HG03378 (cell line): ENCODE measurements at regions not wholly inside any gene's neighbourhood (a gene's known extent, or its start where the extent isn't known, plus 50 kb on each side); places are given as distances from the start of the nearest gene placed in this dataset.

ENCODE experiments used
- ATAC-seq: cut with Tn5 transposase; IDR thresholded peaks from one replicate; pipeline ENCODE4 v1.9.1; 2021; ENCODE audit warnings: mild to moderate bottlenecking, moderate library complexity; ENCODE audit not compliant: unreplicated experiment

DNA sequence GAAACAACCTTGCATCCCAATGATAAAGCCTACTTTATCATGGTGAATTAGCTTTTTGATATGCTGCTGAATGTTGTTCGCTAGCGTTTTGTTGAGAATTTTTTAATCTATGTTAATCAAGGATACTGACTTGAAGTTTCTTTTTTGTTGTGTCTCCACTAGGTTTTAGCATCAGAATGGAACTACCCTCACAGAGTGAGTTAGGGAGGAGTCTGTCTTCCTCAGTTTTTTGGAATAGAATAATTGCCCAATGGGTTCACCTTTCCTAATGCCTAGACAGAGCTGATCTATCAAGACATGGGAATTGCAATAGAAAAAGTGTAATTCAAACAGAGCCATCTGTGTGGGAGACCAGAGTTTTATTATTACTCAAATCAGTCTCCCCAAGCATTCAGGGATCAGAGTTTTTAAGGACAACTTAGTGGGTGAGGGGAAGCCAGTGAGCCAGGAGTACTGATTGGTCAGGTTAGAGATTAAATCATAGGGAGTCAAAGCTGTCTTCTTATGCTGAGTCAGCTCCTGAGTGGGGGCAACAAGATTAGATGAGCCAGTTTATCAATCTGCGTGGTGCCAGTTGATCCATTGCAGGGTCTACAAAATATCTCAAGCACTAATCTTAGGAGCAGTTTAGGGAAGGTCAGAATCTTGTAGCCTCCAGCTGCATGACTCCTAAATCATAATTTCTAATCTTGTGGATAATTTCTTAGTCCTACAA, 237.4 kb upstream of the PPP2R3A start:
- no peak for ATAC-seq

DNA sequence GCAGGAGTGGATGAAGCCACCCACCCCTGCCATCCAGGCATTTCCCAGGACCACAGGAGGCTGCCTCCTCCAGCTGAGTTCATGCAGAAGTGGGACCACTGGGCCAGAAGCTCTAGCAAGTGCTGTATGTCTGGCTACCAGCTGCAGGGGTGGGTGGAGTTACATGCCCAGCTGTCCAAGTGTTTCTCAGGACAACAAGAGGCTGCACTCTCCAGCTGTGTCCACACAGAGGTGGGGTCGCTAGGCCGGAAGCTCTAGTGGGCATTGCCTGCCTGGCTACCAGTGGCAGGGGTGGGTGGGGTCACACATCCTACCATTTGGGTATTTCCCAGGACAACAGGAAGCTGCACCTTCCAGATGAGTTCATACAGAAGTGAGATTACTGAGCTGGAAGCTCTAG, 234.0 kb upstream of the PPP2R3A start:
- no peak for ATAC-seq

DNA sequence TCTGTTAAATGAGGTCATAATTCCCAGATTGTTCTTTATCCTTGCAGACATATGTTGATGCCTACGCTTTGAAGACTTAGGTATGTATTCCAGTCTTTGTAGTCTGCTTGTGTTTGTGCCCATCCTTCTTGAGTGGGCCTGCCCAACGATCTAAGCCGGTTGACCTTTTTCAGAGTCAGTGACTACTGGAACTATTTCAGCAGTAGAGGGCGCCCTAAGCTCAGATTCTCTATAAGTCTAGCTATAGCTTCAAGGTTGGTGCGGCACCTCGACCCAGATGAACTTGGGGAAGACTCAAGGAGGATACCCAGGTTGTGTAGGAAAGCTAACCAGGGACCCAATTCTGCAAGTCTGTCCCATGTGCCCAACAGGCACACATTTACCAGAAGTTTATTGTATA, 228.8 kb upstream of the PPP2R3A start:
- ATAC-seq, result no peak

DNA sequence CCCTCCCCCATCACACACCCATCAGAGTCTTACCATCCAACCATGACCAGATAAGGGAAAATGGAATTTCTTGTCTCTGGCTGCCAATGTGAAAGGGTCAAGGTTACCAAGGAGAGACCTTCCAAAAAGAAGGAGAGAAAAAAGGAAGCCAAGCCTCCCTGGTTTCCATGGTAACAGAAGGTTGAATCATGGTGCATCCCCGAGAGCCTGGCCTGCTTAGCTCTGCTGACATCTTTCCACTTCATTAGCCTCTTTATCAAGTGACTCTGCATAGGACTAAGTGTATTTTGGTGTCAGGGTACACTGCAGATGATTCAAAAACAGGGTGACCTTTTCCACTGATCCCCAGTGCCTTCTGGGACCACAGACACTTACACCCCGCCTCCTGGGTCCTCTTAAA, 225.7 kb upstream of the PPP2R3A start:
- no peak for ATAC-seq

DNA sequence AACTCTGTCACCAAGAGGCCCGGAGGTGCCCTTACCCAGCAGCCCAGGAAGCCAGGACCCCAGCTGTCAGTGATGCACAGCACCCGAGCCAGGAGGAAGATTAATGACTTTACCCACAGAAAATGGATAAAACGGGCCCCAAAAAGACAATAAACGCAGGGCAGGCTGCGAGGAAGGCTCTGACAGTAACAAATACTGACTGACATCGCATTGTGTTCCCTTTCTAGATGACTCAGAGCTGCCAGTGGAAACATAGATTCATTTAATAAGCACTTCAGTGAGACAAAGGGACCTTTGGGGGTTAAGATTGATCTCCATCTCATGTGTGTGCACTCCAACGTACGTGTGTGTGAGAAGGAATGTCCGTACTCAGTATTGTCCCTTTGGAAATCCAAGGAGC, 225.3 kb upstream of the PPP2R3A start:
- ATAC-seq, result no peak

DNA sequence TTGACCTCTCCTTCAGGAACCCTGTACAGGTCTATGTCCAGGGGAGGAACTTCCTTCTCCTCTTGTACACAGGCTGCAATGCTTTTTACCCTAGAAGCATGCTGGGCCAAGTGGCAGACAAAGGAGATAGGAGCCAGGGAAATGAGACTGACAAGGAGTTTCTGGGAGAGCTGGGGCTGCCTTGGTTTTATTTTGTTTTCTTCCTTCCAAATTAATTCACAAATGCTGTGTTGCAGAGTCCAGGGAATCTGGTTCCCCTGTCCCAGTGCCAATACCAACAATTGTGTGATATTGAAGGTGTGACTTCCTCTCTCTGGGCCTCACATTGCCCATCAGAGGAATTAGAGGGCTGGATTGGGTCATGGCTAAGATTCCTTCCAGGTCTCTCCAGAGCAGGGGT, 224.8 kb upstream of the PPP2R3A start:
- no peak for ATAC-seq

DNA sequence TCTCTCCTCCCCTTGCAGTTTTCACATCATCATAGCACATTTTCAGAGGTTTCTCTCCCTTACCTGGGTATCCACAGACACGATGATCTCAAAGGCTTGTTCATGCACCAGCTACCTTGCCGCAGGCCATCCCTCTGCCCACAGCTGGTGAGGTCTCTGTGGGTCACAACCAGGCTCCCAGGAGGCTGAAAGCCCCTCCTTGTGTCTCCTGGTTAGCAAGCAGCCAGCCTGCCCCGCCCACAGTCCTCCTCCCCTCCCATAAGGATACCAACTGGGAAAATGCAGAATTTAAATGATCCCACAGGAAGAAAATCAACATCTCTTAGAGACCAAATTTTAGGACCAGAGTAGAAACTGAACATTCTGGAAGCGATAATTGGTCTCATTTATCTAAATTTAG, 213.5 kb upstream of the PPP2R3A start:
- no peak for ATAC-seq

DNA sequence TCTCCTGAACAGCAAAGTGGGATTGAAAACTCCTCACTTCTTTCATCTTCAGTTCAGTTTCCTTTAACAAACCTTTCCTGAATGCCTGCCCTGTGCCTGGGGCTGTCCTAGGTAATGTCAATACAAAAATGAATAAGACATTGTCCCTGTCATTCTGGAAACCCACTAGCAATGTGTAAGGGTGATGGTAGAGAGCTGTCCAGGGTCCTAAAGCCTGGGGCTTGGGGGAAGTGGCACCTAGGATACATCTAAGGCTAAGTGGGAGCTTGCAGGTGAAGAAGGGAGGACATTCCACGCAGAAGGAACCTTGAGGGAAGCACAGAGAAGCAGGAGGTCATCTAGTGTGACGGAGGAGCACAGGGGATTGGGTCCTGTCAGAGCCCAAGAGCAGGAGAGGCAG, 212.7 kb upstream of the PPP2R3A start:
- ATAC-seq, result no peak

DNA sequence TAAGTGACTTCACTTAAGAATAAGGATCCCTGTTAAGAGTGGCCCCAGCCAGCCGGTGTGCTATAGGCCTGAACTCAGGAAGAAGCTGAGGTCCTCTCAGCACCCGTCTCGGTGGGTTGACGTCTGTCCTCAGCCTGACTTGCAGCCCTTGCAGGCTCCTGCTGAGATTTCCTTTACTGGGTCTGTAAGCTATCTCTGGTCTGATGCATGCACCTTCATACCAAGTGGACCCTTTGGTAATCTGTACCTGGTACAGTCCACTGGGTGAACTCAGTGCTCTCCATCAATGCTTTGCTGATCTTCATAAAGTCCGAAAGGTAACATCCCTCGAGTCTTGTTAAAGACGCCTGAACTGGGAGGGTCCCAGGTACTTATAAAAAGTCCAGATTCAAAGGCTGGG, 212.0 kb upstream of the PPP2R3A start:
- no peak for ATAC-seq

DNA sequence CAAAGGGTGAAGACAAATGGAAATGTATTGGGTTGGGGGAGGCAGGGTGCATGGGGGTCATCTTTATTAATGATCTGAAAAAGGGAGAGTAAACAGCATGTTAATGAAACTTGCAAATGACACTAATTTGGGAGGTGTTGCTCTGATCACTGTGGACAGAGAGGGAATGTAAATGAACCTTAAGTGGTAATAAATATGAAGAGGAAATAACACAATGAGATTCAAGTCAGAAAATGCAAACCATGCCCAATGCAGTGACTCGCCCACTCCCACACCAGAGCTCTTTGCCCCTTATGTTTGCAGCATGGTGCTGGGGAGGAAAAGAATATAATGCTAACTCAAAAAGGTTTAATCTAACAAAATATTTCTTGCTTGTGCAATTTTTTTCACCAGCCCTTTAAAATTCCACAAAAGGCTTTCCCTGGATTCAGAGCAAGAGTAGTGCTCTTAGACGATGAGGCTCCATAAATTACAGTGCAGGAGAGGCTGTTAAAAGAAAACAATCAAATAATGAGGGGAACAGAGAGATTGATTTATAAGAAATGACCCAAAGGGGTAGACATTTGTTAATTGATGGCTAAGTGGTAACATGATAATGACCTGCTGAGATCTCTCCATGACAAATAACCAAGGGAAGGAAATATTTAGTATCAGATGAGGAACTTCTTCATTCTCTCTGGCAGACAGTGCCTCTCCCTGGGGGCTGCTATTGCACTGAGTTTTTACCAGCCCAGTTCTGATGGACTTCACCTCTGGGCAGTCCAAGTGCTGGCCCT, 210.0 kb upstream of the PPP2R3A start:
- no peak for ATAC-seq

DNA sequence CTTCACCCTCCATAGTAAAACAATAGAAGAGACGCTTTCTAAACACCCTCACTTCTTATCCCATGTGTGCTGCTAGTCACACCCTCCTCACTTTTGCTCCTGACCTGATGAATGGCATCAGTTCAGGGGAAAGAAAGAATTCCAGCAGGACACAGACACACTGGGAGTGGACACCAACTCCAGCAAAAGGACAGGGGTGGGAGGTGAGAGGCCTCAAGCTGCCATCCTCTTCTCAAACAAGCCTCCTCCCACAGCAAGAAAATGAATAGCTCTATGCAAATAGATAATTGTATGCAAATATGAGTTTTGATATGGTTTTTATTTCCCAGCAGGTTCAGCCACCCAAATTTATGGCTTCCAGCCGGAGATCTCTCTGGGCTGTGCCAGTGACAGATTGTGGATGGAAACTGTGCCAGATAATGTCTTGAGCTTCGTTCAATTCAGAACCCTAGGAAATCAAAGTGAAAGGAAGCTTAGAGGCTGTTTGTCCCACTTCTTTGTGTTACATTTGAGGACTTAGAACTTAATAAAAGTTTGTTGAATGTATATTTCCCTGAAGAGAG, 209.3 kb upstream of the PPP2R3A start:
- no peak for ATAC-seq

DNA sequence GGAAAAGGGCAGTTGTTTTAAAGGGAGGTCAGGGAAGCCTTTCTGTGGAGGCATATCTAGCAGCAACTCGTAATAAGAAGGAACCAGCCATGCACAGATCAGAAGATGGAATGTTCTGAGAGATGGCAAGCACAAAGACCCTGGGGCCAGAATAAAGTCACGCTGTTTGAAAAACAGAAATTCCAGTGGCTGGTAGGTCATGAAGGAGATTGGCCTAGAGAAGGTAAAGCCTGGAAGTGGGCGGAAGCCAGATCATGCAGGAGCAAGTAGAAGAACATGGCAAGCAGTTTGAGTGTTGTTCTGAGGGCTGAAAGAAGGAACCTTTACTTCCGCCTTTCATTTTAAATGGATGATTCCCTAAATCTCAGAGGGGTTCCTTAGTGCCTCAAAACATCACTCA, 208.1 kb upstream of the PPP2R3A start:
- ATAC-seq, result no peak

DNA sequence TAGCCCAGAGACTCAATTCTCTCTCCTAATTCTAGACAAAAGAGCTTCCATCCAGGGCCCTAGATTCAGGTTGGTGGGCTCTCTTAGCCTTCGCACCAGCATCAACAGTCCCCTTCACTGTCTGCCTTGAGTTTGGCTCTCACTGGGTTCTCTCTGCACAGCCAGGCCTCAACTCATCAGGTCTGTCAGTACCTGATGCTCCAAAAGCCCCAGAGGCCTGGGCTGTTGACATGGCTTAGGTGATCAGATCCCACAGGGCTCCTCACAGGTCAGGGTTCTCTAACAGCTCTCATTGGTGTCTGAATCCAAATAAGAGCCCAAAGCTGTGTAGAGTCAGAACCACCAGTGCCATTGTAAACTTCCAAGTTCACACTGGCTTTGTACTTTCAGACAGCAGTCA, 206.6 kb upstream of the PPP2R3A start:
- no peak for ATAC-seq

DNA sequence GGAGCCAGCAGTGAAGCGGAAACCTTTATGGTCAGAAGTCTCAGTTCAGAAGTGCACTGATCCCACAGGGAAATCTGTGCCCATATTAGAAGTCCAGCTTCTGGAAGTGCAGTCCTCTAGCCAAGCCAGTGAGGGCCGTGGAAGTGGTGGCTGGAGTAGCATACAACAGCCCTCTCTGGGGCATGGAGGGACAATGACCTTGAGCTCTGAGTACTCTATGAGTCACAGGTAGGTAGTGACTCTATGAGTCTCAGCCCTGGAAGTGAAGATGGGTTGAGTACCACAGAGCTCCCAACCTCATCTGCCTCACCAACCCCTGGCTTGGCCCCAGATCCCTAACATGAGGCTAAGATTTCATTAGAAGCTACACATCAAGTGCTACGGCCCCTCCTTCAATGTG, 205.9 kb upstream of the PPP2R3A start:
- ATAC-seq, result no peak

DNA sequence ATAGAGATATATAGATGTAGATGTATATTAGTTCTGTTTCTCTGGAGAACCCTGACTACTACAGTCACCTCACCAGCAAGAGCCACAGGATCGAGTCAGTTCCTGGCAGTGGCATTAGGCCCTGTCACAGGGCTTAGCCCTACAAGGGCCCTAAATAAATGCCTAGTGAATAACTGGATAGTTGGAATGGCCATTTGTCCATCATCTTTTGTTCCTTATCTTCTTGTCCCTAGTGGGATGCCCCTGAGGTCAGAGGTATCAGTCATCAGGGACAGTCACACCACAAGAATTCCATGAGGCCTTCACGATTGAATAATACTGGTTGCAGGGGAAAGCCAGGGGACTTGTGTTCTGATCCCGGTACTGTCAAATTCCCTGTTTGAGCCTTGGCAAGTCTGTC, 204.9 kb upstream of the PPP2R3A start:
- ATAC-seq, result no peak

DNA sequence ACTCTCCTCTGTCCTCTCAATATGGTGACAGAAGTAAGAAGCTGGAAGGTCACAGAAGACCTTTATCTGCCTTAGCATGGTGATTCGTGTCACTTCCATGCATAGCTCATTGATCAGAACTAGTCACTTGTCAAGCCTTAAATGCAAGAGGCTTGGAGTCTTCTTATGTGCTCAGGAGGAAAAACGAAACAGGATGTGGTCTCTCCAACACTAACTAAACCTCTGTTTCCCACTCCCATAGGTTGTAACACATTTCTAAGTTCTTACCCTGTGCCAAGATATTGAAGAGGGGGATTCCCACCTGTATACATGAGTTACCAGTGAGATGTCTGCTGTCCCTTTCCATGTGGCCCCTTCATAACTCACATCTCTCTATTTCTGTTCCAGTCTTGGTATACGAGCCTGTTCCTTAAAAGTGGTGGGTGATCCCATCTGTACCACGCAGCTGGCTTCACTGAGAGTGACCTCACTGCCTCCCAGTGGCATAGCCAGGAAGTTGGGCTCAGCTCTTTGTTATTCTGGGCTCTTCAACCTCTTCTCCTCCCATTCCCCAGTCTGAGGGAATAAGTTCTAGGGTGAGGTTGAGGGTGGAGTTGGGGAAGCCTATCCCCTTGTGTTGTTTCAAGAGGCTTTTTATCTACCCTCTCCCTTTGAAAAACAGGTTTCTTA, 203.2 kb upstream of the PPP2R3A start:
- ATAC-seq, result no peak

DNA sequence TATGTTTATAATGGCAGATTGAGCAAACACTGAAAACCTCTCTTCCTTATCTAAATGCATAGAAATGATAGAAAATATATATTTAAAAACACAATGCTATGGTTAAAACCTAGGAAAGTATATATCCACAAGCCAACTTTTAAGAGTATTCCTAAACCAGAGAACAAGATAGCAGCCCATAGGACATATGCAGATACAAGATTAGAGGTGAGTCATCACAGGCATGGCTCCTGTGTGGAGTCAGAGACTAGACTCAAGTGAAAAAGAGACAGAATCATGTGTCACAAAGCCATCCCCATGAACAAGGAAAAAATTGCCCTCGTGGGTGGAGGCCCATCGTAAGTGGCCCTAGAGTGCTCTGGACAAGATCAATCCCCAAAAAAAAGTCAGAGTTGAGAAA, 199.4 kb upstream of the PPP2R3A start:
- ATAC-seq, result no peak

DNA sequence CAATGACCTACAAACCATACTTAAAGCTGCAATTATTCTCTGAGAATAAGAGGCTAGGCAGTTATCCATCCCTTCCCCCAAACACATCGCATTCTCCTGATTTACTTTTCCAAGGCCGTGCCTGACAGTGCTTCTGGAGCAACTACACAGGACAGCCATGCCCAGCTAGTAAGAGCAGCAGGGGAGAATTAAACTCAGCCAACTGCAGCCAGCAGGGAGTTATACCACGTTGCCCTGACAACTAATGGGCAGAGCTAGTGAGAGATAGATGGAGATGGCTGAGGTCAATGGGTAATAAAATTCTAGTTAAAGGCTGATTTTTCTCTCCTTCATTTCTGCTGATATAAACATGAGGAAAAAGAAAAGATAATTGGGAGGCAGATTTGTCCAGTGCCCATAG, 193.8 kb upstream of the PPP2R3A start:
- ATAC-seq, result no peak

DNA sequence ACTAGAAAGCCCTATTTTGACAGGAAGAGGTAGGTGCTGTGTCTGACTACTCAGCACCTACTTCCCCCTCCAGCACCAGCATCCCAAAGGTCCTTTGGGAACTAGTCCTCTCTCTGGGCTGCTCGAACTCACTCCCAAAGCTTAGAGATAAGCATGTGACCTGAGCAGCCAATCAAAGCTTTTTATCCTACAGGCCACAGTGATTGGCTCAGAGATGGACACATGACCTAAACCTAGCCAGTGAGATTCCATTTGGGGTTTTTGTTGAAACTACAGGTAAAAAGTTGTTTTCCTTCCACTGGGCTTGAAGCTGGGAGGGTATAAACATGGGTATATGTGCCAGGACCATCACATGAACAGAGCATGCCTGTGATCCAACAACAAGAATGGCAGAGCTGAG, 186.5 kb upstream of the PPP2R3A start:
- no peak for ATAC-seq

DNA sequence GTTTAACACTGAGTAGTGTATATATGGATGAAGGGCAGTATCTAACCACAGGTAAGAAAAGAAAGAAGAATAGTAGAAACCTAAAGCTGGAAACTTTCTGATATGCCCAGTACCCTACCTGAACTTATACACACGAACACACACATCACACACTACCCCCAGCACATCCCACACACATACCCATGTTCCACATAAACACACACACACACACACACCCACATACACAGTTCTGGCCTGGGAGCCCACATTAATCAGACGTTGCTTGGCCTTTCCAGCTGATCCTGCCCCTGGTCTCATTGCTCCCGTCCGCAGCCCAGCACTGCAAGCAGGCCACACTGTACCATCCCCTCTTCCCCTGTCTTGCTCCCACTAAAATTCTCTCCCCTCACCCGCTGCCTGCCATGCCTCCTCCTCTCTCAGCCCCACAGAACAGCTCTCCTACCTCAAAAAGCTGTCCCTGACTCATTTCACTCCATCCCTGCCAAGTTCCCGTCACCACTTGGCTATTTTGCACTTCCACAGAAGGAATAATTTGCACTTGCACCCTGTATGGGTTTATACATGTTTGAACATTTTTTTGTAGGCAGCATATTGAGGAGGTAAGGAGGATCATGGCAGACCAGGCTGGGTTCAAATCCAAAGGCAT, 185.8 kb upstream of the PPP2R3A start:
- no peak for ATAC-seq
